ENCODE measurements at regions not wholly inside any gene's neighbourhood (a gene's known extent, or its start where the extent isn't known, plus 50 kb on each side); places are given as distances from the start of the nearest gene placed in this dataset.
"Not testable (repeated sequence)": the region's sequence is repeated elsewhere in the genome, so short reads cannot be mapped to it uniquely, and the experiment has no call there.

- H3K4me2 ChIP-seq (ENCODE audit: insufficient read depth, low read length); H3K9ac ChIP-seq (ENCODE audit: insufficient read depth in 1 of 2, low read depth in 2 of 2, low read length in 2 of 2); CTCF ChIA-PET (ENCODE audit: low intra/inter-chr PET ratio); DNase-seq (ENCODE audit: extremely low read depth in 1 of 4, low spot score in 3 of 4); H2AFZ ChIP-seq (ENCODE audit: low read depth, low read length); H3K27ac ChIP-seq (ENCODE audit: extremely low read depth, low read depth, low read length); H3K9me1 ChIP-seq (ENCODE audit: control insufficient read depth, insufficient read depth, low read length); H3K79me2 ChIP-seq (ENCODE audit: control insufficient read depth, insufficient read depth, low read length); intact Hi-C loops (cut with micrococcal nuclease); ATAC-seq; FAIRE-seq; in situ Hi-C loops (cut with MboI); H3K36me3 ChIP-seq (ENCODE audit: control insufficient read depth, insufficient read depth, low read length); H3K4me3 ChIP-seq; BruUV-seq (replicated peaks); H3K9me3 ChIP-seq (replicated peaks; ENCODE audit: control insufficient read depth, insufficient read depth, low read depth, low read length); H3K4me1 ChIP-seq (replicated peaks in 1 of 2; ENCODE audit: control insufficient read depth in 2 of 2, insufficient read depth in 2 of 2, low read length in 2 of 2); H4K20me1 ChIP-seq (replicated peaks; ENCODE audit: control insufficient read depth, insufficient read depth, low read length): not testable (repeated sequence)
- peaks cover 6 to 13% of the 10 kb centered on the region in 2 experiments; a peak in 4 of 5 replicates for H3K27me3 ChIP-seq (ENCODE audit: control insufficient read depth in 2 of 2, insufficient read depth in 2 of 2, low read length in 2 of 2)
- POLR2A ChIA-PET = interaction anchor here (1.1 to 1.5 kb wide), 3 partner anchors 9 to 26 kb away, joined by 3 to 5 read pairs (median 3); no protein-coding TSS in a partner anchor
Measured at GRCh38 chr2:8254214-8254613, 427.6 kb upstream of the ID2 start.

GRCh38 chr2:8254791-8255447 is 426.9 kb upstream of the ID2 start:
- no peak overlapping the region for H3K27ac ChIP-seq (ENCODE audit: extremely low read depth, low read depth, low read length)
- no peak overlapping the region for H3K4me2 ChIP-seq (ENCODE audit: insufficient read depth, low read length)
- ChIA-PET POLR2A (interaction anchor here (1.1 to 1.5 kb wide), 3 partner anchors 10 to 26 kb away, joined by 3 to 5 read pairs (median 3); no protein-coding TSS in a partner anchor), CTCF (ENCODE audit: low intra/inter-chr PET ratio) (no interaction called here)
- 0% methylated on average over 7 of the region's 7 CpGs for WGBS (ENCODE audit: insufficient coverage, low coverage, missing lambda C conversion rate)
- no peaks in the 10 kb centered on the region for H3K9me3 ChIP-seq (replicated peaks; ENCODE audit: control insufficient read depth, insufficient read depth, low read depth, low read length)
- H3K27me3 ChIP-seq (ENCODE audit: control insufficient read depth in 2 of 2, insufficient read depth in 2 of 2, low read length in 2 of 2) = peaks cover 6 to 11% of the 10 kb centered on the region in 2 experiments; a peak in 4 of 5 replicates
- no peaks in the 10 kb centered on the region for H3K9me1 ChIP-seq (ENCODE audit: control insufficient read depth, insufficient read depth, low read length)
- H3K79me2 ChIP-seq (ENCODE audit: control insufficient read depth, insufficient read depth, low read length) = no peaks in the 10 kb centered on the region
- DNase-seq (ENCODE audit: extremely low read depth in 1 of 4, low spot score in 3 of 4) (no peak), ATAC-seq (no peak), FAIRE-seq (no peak)
- BruUV-seq (replicated peaks) = no TSS peak
- intact Hi-C loops (cut with micrococcal nuclease) (no loop called here), in situ Hi-C loops (cut with MboI) (no loop called here)
- H3K9ac ChIP-seq (ENCODE audit: insufficient read depth in 1 of 2, low read depth in 2 of 2, low read length in 2 of 2) = no peak overlapping the region
- no peaks in the 10 kb centered on the region for H3K36me3 ChIP-seq (ENCODE audit: control insufficient read depth, insufficient read depth, low read length)
- no peaks in the 10 kb centered on the region for H4K20me1 ChIP-seq (replicated peaks; ENCODE audit: control insufficient read depth, insufficient read depth, low read length)
- H3K4me1 ChIP-seq (replicated peaks in 1 of 2; ENCODE audit: control insufficient read depth in 2 of 2, insufficient read depth in 2 of 2, low read length in 2 of 2) = no peaks in the 10 kb centered on the region
- no peak overlapping the region for H2AFZ ChIP-seq (ENCODE audit: low read depth, low read length)
- no peak overlapping the region for H3K4me3 ChIP-seq
- TF ChIP-seq SIRT6 (IDR thresholded peaks at IDR 0.05; ENCODE audit: low read depth, low read length) (no peak), GMEB1 (CRISPR knock-in tag; IDR thresholded peaks at IDR 0.05) (no peak), ZNF77 (CRISPR knock-in tag; IDR thresholded peaks at IDR 0.05) (no peak), REST (IDR thresholded peaks at IDR 0.05; ENCODE audit: borderline replicate concordance) (peak; percentile 48; the same call in 1 of the 2 replicates), REST (CRISPR knock-in tag; IDR thresholded peaks at IDR 0.05; ENCODE audit: low read depth) (no peak)

Data from K562 (cell line).